Stimulated activated CD8-positive, alpha-beta memory T cell treated with anti-CD3 and anti-CD28 coated beads, Interleukin-12 subunit alpha, Interleukin-12 subunit beta, amount 100 ng/mL, for 24 hours (primary cell): ENCODE measurements at regions not wholly inside any gene's neighbourhood (a gene's known extent, or its start where the extent isn't known, plus 50 kb on each side); places are given as distances from the start of the nearest gene placed in this dataset.
"Not testable (repeated sequence)": the region's sequence is repeated elsewhere in the genome, so short reads cannot be mapped to it uniquely, and the experiment has no call there.

ENCODE experiments used
- DNase-seq: peaks from one replicate; pipeline ENCODE4 v3.0.0-alpha.2; 2020; ENCODE audit errors: extremely low read depth

DNA sequence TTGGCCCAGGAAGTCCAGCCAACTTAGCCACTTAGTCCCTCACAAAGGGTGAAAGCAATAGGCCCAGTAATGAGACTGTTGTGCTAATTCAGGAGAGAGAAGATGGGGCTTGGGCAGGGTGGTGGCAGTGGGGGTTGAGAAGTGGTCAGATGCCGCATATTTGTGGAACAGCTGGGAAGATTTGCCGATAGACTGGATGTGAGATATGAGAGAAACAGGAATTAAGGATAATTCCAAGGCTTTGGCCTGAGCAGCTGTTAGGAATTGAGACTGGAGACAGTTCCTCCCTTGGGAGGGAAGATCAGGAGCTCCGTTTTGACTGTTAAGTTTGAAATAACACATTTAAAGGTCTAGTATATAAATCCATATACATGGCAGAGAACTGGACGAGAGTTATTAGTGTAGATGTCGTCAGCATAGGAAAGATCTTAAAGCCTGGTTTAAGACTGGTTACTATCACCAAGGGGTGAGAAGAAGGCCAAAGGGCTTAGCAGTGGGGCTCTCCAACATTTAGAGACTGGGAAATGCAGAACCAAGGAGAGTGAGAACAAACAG is 323.7 kb upstream of the FAM78B start:
- DNase-seq, result no peak

DNA sequence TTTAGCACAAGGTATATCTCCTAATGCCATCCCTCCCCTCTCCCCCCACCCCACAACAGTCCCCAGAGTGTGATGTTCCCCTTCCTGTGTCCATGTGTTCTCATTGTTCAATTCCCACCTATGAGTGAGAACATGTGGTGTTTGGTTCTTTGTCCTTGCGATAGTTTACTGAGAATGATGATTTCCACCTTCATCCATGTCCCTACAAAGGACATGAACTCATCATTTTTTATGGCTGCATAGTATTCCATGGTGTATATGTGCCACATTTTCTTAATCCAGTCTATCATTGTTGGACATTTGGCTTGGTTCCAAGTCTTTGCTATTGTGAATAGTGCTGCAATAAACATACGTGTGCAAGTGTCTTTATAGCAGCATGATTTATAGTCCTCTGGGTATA is 327.0 kb upstream of the FAM78B start:
- DNase-seq, result not testable (repeated sequence)

DNA sequence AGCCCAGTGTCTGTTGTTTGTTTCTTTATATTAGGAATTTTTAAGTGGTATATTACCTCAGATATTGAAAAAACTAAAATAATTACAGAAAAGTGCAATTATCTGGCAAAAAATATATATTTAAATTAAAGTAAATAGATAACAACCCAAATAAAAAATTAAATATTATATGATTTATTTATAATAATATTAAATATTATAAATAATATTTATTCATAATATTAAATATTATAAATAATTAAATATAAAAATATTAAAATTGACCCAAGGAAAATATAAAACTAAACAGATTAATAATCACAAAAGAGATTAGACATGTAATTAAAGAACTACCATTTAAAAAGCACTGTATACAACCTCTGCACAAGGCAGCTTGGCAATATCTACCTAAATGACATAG is 331.9 kb upstream of the POGK start:
- no peak for DNase-seq

DNA sequence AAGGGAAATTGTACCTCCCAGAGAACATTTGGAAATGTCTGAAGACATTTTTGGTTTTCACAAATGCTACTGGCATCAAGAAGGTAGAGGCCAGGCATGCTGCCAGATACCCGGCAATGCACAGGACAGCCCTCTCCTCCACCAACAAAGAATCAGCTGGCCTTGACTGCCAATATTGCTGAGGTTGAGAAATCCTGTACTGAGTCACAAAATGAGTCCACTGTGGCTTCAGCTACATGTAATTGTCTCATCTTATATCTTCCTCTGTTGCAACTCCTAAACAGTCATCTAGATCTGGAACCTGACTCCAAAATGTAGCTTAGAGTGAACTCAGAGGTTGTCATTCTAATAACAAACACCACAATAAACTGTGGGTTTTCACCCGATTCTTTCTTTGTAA is 327.5 kb upstream of the POGK start:
- no peak for DNase-seq

DNA sequence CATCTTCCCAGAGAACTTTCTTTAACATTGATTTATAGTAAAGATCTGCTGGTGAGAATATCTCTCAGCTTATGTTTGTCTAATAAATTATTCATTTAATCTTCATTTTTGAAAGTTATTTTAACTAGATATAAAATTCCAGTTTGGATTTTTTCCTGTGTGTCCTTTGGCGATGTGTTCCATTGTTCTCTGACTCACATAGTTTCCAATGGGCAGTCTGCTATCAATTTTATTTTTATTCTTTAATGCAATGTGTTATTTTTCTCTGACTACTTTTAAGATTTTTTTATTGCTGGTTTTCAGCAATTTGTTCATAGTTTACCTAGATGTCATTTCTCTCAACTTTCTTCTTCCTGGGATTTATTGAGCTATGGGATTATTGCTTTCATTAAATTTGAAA is 325.2 kb upstream of the POGK start:
- no peak for DNase-seq

DNA sequence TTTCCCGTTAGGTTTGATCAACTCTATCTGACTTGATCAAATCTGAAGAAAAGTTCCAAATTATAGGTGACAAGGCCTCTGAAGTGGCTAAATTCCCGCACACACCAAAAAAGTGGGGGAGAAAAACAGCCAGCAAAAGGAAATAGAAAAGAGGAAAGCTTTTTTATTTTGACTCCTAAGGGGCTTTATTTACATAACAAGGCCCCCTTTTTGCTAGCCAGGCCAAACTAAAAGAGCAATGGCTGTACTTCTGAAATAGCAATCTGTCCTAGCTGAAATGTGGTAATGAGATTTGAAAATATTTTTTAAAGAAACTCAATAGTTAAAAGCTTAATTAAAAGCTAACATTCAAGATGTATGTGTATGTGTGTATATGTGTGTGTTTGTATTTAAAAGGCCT is 311.5 kb upstream of the POGK start:
- no peak for DNase-seq

DNA sequence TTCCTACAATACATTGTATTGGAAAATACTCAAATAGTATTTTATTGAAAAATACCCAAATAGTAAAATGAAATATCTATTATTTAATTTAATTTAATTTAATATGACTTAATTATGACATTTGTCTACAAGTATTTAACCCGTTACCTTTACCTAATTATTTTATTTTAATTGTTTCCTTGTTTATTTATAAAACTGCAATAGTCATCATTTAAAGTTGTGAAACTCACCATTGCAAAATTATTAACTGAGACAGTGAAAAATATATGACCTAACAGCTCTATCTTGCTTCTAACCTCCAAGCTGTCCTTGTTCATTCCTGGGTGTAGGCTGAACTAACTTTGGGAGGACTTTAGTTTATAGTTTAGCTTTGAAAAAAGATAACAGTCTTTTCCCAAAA is 300.6 kb upstream of the POGK start:
- no peak for DNase-seq

DNA sequence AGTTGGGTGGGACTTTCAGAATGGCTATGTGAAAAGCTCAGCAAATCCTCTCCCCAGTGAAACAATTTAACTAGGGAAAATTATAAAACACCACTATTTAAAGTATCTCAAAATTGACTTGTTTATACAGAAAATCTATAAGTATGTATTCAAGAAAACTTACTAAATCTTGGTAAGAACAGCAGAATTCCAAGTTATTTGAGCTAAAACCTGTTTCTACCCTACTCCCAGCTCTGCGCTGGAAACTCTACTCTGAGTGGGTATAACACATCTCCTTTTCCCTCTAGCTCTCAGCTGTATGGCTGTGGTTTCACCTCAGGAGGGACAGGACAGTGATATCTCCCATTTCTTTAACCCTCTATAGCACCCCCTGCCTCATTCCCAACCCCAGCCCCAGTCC is 295.2 kb upstream of the POGK start:
- no peak for DNase-seq

DNA sequence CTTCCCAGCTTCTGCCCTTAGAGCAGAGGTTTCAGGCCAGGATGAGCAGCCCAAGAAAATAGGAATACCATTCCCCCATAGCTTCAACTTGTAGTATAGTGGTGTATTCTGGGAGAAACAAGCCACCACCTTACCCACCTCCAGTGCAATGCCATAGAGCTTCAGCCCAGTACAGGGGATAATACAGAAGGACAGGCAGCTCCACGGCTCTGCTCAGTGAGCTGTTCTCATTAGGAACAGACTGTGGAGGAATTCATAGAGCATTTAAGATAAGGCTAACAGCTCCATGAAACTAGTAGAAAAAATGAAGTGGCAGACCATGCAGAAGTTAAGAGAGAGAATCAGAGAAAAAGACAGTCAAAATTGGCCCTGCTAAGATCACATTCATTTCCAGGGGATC is 294.7 kb upstream of the POGK start:
- DNase-seq, result no peak

DNA sequence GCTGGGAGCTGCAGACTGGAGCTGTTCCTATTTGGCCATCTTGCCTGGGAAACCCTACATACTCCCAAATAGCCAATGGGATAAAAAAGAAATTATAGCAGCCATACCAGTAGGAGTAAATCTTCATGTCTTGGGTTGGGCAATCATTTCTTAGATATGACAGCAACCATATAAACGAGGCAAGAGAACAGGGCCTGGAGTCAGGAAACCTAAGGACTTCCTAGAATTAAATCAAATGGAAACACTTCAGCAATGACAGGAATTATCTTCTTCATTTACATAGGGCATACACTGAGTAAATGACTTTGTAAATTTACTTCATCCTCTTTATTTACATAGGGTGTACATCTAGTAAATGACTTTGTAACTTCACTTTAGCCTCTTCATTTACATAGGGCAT is 286.6 kb upstream of the POGK start:
- DNase-seq, result no peak

DNA sequence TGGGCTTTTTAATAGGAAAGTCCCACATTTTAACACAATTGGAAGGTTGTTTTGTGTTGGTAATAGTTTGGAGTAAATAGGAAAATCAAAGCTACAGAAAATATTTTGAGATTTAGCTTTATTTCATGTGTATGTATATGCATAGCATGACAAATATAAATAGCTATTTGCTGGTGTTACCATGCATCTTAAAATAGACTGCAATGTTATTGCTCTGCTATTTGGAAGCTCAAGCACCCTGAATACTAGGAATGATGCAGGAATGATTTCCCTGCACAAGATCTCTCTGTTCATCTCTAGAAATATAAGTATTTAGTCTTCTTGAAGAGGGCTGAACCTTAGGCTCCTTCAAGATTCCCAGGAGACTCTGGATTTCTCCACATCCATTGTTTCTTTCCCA is 268.3 kb upstream of the POGK start:
- DNase-seq, result no peak

DNA sequence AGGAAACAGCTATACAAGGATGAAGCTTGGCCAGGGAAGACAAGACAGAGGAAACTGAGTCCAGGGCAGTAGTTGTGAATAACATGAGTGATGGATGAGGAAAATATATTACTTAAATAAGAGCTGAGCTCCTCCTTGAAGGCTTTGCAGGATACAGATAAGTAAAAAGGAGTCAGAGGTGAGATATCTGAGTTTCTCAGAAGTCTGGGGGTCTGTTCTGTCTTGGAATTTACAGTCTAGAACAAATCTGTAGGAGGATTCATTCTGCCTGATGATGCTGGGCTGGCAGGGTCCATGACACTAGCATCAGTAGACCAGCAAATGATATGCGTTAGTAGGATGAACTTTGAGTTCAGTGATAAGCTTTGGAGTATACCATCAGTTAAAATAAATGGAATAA is 266.1 kb upstream of the POGK start:
- DNase-seq, result no peak

DNA sequence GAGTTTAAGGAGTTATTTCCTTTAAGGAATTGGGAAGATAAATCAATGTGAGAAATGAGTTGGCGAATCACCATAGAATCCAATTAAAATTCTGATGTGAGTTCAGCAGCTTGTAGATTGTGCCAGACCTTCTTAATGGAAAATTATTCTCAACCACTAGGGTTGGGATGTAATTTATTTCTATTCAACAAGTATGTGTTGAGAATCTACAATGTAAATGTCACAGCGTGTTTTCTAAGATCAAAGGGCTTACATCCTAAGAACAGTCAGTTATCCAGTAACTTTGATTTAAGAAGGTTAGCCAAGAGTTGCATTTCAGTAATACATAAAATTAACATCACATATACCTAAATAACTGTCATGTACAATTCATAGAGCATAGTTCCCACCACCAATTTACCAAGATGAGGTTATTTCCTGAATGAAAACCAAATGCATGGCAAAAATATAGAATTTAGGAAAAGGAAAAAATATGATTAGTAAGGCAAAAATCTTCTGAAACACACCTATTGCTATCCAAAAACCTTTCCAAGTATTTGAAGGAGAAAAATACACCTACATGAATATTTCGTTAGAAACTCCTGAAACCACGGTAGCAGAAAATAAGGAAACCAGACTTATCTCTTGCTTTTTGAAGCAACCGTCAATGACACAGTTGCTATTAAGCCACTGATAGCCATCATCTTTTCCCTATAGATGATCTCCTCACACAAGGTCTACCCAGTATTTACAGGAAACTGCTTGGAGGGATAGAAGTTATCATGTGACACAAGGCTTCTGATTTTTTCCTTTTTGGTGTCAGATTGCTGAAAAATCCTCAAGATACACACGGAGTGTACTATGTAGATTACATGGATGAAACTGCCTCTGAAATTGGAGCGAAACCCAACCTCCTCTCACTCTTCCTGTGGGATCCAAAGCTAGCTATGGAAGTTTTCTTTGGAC is 259.4 kb upstream of the POGK start:
- no peak for DNase-seq

DNA sequence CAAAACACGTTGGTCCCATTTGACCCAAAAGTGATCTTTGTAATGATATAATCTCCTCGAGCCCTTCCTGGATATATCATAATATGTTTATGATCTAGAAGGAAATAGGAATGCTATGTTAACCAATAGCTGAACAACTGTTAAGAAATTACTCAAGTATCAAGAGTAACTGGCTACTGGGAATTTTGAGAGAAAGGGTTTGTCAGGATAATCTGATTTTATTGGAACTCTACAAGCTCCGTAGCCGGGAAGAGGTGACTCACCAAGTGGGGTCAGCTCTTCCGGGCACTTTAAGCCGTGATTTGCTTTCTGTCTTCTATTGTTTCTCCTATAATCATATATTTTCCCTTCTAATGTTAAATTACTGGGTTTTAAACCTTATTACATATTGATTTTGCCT is 250.5 kb upstream of the POGK start:
- DNase-seq, result no peak

DNA sequence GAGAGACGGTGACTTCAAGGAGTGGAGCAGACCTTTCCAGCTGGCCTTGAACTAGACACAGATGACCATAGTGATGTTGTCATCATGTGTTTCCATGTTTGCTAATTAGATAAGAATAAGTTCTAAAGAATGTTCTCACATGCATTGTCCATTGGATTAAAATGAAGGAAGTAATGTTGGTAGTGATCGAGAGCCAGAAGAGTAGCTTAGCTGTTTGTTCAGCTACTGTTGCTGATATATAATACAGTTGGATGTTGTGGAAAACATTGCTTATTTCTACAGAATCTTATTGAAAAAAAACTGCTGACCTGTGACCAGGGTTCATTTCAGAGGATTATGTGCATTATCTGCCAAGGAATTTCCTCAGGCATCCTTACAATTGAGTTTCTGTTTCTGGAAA is 249.1 kb upstream of the POGK start:
- no peak for DNase-seq

DNA sequence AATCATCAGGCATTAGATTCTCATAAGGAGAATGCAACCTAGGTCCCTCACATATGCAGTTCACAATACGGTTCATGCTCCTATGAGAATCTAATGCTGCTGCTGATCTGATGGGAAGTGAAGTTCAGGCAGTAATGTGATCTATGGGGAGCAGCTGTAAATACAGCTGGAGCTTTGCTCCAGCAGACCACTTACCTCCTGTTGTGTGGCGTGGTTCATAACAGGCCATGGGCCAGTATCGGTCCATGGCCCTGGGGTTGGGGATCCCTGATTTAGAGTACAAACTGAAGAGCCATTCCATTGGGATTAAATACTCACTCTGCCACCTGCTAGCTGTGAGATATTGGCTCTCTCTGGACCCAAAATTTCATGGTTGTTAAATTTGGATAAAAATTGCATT is 244.6 kb upstream of the POGK start:
- DNase-seq, result no peak

DNA sequence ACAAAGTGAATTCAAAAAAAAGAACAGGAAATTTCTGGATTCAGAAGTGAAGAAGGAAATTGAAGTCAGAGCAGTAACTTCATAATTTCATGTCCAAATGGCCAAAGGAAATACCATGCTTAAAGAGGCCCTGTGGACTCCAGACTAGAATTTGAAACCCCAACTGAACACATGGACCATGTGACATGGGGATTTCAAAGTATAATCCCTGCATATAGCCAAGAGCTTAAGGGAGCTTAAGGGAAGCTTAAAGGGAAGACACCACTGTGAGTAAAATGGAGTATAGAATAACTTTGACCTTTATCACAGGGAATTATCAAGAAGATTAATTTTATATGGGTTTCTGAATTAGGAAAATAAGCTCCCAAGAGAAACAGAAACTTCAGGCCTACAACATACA is 241.8 kb upstream of the POGK start:
- DNase-seq, result no peak

DNA sequence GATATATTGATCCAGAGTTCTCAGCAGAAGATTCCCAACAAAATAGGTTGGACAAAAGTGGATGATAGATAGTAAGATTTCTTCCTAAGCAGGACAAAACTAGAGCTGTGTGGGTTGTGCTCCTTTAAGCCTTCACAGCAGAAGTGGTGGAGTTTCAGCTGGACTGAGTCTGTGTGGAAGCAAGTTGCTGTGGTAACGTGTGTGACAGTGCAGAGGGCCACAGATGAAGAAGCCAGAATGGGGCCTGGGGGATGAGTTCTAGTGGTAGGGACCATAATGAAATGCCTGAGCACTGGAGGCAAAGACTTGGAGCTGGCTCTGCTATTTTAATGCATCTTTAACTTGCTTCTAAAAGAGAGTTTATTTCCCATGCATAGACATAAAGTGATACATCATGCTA is 238.7 kb upstream of the POGK start:
- no peak for DNase-seq

DNA sequence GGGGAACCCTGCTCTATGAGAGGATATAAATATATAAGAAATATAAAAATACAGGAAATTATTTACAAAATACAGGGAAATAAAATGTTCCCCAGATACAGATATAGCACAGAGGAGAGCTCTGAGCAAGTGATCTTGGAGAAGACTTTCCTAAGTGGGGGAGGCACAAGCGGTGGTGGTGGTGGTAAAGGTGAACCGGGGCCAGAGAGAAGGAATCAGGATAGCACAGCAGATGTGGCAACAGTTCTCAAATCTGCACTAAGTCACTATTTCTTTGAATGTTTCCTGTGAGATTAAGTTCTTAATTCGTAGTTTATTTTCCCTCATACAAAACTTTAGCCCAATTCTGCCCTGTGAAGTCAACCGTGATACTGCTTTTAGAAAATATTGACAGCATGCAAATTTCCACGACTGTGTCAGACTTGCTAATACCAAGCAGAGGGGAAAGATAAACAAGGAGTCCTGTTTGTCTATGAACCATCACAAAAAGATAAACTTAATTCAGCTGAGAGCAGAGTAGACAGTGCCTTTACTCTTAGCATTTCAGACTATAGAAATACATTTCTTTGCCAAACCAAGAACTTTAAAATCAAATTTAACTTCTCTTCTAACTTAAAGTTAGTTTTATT is 237.5 kb upstream of the POGK start:
- no peak for DNase-seq

DNA sequence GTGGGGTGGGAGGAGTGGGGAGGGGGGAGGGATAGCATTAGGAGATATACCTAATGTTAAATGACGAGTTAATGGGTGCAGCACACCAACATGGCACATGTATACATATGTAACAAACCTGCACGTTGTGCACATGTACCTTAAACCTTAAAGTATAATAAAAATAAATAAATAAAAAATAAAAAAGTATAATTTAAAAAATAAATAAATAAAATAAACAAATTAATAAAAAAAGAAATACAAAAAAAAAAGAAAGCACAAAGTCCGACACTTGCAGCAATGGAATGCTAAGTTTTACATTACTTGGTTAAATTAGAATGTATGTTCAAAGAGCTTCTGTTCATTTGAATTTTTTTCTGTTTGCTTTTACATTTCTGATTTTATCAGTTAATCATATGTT is 236.5 kb upstream of the POGK start:
- not testable (repeated sequence) for DNase-seq

DNA sequence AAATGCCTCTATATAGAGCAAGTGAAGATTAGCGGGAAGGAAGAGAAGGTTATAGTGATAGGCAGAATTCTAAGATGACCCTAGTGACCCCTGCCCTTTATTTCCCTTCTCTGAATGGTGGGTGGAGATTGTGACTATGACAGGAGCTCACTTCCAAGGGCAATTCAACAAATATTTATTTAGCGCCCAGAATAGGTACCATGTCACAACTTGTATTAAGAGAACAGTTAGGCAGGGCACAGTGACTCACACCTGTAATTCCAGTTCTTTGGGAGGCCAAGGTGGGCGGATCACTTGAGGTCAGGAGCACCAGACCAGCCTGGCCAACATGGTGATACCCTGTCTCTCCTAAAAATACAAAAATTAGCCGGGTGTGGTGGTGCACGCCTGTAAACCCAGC is 236.0 kb upstream of the POGK start:
- no peak for DNase-seq

DNA sequence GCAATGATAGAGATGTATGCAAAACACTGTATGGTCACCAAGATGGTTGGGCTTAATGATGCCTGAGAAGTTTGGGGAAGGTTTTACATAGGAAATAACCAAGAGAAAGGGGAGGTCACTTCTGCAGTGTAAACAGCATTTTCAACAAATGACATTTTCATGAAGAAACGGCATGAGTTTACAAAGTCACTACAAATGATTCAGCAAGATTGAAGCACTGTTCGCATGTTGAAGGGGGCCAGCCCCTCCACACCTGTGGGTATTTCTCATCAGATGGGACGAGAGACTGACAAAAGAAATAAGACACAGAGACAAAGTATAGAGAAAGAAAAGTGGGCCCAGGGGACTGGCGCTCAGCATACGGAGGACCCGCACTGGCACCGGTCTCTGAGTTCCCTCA is 234.1 kb upstream of the POGK start:
- DNase-seq, result no peak

DNA sequence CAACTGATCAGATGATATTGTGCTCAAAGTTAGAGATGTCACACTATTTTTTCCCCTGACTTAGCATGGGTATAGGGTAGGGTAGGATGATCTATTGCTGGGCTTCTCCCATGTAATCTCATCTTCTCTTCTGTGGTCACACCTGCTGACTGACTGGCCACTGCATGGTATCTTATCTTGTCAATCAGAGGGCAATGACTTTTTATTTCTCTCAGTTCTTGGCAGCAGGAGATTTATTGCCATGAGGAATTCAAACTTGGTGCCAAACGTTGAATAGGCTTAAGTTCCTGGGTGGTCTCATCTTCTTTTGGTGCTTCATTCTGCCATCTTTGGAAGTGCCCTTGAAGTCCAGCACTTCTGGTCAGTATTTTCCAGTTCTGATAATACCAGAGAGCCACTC is 226.4 kb upstream of the POGK start:
- no peak for DNase-seq
